ENCODE measurements at regions not wholly inside any gene's neighbourhood (a gene's known extent, or its start where the extent isn't known, plus 50 kb on each side); places are given as distances from the start of the nearest gene placed in this dataset.

- TF ChIP-seq, protein P1, sequence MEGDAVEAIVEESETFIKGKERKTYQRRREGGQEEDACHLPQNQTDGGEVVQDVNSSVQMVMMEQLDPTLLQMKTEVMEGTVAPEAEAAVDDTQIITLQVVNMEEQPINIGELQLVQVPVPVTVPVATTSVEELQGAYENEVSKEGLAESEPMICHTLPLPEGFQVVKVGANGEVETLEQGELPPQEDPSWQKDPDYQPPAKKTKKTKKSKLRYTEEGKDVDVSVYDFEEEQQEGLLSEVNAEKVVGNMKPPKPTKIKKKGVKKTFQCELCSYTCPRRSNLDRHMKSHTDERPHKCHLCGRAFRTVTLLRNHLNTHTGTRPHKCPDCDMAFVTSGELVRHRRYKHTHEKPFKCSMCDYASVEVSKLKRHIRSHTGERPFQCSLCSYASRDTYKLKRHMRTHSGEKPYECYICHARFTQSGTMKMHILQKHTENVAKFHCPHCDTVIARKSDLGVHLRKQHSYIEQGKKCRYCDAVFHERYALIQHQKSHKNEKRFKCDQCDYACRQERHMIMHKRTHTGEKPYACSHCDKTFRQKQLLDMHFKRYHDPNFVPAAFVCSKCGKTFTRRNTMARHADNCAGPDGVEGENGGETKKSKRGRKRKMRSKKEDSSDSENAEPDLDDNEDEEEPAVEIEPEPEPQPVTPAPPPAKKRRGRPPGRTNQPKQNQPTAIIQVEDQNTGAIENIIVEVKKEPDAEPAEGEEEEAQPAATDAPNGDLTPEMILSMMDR (conservative IDR thresholded peaks at IDR 0.05; ENCODE audit: low read depth, low read length) = no peak
- no peak for DNase-seq (ENCODE audit: low read depth)
- H3K4me3 ChIP-seq (ENCODE audit: low read length) = no peak overlapping the region
Observed at GRCh38 chr9:126151031-126151685, 175.5 kb upstream of the MVB12B start.

DNA sequence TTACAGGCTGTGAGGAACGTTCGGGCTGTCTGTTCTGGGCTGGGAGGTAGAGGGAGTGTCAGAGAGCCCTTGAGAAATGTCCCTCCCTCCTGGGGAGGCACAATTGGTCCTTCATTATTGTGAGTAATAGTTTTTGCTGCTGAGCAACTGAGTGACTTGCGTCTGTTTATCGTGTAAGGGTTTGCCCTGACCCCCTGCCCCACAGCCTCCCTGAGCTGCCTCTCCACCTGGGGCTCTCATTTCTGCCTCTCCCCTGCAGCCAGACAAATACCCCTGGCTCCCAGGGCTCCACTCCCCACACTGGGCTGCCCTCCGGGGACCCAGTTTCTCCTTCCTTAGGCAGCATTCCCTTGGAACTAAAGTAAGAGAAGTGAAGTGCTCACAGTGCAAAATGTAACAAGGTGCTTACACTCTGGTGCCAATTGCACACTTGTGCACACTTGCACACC is 174.9 kb upstream of the MVB12B start:
- no peak for DNase-seq (ENCODE audit: low read depth)
- TF ChIP-seq, protein P1 (conservative IDR thresholded peaks at IDR 0.05; ENCODE audit: low read depth, low read length) = no peak
- no peak overlapping the region for H3K4me3 ChIP-seq (ENCODE audit: low read length)

- no peak for DNase-seq (ENCODE audit: low read depth)
Observed at GRCh38 chr9:126152622-126153362, 173.8 kb upstream of the MVB12B start.

GRCh38 chr9:126153382-126153781 is 173.2 kb upstream of the MVB12B start:
- TF ChIP-seq, protein P1 (conservative IDR thresholded peaks at IDR 0.05; ENCODE audit: low read depth, low read length) = no peak
- no peak overlapping the region for H3K4me3 ChIP-seq (ENCODE audit: low read length)
- DNase-seq (ENCODE audit: low read depth) = no peak

More at GRCh38 chr9:126152622-126153362, 173.8 kb upstream of the MVB12B start:
- TF ChIP-seq, protein P1 (conservative IDR thresholded peaks at IDR 0.05; ENCODE audit: low read depth, low read length) = no peak
- H3K4me3 ChIP-seq (ENCODE audit: low read length) = no peak overlapping the region

DNA sequence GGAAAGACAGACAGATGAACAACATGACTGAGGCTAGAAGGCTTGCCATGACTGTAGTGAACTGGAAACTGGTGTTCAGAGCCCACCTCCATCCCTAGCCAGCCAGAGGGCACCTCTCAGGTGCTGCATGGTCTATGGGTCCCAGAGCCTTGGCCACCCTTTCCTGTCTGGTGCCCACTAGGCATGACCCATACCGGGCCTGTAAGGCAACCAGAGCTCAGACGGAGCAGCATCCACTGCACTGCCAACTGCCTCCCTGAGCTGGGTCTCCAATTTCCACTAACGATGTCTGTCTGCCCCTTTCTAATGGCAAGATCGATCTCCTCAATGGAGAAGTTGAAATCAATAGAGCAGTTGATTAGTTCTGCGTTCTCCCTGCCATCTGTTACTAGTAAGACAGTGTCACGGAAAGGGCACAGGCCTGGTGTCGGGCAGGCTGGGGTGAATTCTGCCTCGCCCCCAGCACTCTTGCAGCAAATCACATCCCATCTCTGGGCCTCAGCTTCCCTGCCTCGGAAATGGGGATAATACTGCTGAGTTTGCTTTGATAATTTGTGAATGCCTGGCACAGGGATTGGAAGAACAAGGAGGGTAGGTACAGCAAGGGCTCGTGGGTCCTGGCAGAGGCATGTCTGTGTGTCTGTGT is 172.3 kb upstream of the MVB12B start:
- H3K4me3 ChIP-seq (ENCODE audit: low read length) = no peak overlapping the region
- DNase-seq (ENCODE audit: low read depth) = no peak
- TF ChIP-seq, protein P1 (conservative IDR thresholded peaks at IDR 0.05; ENCODE audit: low read depth, low read length) = no peak

DNA sequence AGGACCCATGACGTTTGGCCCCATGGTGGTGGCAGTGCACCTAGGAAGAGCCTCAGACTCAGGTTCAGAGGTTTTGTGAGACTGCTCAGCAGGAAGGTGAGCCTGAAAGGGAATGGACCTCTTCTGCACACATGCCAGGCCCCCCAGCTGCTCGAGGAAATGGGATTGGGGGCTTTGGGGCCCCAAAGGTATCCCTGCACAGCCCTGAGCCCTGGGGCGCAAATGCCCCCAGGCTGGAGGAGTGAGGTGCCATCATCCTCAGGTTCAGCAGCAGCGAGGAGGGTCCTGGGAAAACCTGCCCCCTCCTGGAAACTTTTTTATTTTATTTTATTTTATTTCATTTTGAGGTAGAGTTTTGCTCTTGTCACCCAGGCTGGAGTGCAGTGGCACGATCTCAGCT is 171.8 kb upstream of the MVB12B start:
- TF ChIP-seq, protein P1 (conservative IDR thresholded peaks at IDR 0.05; ENCODE audit: low read depth, low read length) = no peak
- DNase-seq (ENCODE audit: low read depth) = no peak

More for the DNA sequence above, 171.8 kb upstream of the MVB12B start:
- no peak overlapping the region for H3K4me3 ChIP-seq (ENCODE audit: low read length)

Measured in retinal pigment epithelial cell (primary cell).